GDM1 (cell line): ENCODE measurements at regions not wholly inside any gene's neighbourhood (a gene's known extent, or its start where the extent isn't known, plus 50 kb on each side); places are given as distances from the start of the nearest gene placed in this dataset.

Source experiments
- DNase-seq: peaks from one replicate; lab custom pipeline; 2025; lab: John Stamatoyannopoulos, UW

- no peak for DNase-seq
Observed at GRCh38 chr2:198340846-198341245, 536.5 kb downstream of the PLCL1 start.

DNA sequence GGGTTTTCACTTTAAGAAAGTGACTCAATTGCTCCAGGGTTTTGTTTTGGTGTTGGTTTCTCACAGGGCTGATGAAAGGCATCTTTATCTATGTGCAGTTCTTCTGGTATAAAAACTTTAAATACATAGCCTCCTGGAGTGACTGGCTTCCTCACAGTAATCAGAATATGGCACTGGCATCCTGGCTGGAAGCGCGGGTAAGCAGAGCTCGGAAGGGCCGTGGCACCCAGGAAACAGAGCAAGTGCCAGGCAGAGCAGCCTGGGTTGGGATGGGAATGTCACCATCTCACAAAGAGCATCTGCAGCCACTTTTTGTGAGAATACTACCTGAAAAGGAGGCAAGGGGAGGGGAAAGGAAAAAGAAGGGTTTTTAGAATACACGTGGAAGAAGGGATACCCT is 534.7 kb downstream of the PLCL1 start:
- no peak for DNase-seq

DNA sequence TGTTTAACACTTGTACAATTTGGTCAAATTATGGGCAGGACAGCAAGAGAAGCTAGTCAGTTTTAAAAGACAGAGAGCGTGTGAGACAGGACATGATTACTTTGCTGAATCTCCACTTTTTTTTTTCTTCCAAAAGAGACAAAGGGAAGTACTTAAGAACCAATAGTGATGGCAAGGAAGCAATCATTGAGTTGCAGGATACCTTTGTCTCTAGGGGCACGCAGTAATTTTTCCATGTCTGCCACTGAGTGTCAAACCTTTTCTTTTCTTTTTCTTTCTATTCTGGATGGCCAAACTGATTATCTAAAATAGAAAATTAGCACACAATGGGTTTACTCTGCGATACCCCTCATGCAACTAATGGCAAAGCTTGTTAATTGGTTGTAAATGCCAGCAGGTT is 533.0 kb downstream of the PLCL1 start:
- DNase-seq: no peak

DNA sequence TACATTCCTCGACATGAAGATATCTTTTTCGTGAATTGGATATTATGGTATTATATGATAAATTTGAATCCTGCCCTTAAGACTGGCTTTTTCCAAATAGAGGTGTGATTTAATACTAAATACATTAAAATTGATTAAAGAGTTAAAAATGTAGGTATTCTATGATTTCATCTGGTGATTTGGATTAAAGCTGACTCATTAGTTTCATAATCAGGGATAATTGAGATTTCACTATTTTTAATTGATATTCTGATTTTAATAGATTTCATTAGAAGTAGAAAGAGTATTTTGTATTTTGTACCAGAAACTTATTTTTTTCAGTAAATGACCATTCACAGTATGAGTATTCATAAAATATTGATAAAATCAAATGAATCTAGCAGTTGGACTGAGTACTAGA is 524.1 kb downstream of the PLCL1 start:
- DNase-seq: no peak

GRCh38 chr2:198327526-198327925 is 523.1 kb downstream of the PLCL1 start:
- no peak for DNase-seq

- no peak for DNase-seq
Observed at GRCh38 chr2:198326431-198326830, 522.0 kb downstream of the PLCL1 start.

- no peak for DNase-seq
Observed at GRCh38 chr2:198325359-198325758, 521.0 kb downstream of the PLCL1 start.

GRCh38 chr2:198324071-198324470 is 519.7 kb downstream of the PLCL1 start:
- no peak for DNase-seq

- DNase-seq: no peak
Observed at GRCh38 chr2:198322275-198322674, 517.9 kb downstream of the PLCL1 start.

DNA sequence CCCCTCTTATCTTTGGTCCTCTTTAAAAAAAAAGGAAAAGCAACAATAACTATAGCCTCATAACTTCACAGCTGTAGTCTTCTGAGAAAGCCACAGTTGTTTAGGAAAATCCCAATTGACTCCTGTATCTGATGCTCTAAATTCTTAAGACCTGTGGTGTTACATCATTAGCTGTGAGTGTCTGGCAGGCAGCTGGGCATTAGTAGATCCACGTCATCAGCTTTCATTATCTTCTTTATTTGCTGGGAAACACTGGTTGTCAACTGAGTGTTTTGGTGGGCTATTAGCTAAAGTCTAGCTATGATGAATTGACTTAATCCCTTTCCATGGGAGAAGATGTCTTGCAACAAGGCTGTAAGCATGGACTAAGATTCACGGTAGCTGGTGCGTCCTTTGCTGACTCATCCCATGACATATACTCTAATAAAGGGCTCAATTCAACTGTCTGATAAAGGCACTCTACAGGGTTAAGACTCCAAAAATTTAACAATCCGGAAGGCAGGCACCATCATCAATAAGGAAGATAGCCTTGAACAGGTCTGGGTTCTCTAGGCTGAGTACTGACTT is 517.2 kb downstream of the PLCL1 start:
- no peak for DNase-seq

- no peak for DNase-seq
Observed at GRCh38 chr2:198316852-198317396, 512.5 kb downstream of the PLCL1 start.

DNA sequence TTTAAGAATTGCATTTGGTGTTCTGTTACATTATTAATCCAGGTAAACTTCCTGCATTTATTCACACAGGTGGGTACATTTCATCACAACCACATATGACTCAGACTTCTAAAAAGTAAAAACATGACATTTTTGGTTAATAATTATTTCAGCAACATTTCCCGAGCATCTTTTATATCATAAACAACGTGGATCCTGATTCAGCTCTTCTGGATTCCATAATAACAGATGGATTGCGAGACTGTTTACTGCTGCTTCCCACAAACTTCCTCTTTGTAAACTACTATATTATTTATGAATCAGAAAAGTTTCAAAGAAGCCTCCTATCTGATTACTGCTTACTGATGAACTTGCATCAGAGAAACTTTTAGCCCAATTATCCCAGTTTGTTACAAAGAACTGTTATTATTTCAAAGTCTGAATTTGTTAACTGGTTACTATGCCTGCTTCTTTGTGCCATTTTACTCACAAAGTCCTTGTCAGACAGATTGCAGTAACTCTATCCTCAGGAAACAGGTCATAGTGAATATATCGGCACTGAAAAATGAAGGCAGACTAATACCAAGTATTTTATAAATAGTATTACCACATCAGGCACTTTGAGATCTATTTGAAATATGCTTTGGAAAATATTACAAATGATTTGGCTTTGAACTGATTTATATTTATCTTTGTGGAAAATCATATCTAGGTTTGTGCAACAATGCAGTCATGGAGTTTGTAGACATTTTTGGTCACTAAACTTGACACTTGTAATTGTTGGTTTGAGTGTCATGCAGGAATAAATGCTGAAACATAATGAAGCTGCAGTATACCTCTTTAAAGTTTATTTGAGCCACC is 511.6 kb downstream of the PLCL1 start:
- DNase-seq: no peak

GRCh38 chr2:198314559-198315153 is 510.3 kb downstream of the PLCL1 start:
- DNase-seq: peak; percentile 24

DNA sequence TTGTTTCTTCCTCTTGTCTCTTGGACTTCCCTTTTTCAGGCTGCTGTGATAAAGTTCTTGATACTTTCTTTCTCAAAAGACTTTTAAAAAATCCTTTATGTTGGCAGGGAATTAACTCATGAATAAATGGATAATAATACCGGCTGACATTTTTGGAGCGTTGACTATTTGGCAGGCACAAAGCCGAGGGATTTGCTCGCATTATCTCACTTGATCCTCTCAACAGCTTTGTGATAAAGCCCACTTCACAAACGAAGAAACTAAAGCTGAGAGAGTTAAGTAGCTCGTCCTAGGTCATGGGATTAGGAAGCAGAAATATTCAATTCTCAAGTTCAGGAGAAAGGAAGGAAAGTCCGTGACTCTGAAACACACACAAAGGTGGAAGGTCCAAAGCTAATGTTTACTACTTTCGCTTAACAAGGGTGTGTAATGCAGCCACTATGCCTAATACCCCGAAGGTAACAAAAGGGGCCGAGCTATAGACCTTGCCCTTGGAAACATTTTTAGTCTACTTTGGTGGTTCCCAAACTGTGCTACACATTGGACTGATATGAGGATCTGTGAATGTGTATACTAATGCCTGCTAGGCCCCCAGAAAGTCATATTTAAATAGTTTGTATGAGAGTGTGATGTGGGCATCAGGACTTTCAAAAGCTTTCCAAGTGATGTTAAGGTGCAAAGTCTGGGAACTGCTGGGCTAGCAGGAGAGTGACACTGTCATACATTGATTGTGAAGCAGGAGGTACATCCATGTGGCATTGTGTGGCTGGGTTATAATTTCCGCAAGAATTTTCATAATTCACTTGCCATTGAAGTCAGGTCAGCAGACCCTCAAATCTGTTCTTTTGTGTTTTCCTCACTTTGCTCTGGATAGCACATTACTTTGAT is 508.4 kb downstream of the PLCL1 start:
- no peak for DNase-seq

DNA sequence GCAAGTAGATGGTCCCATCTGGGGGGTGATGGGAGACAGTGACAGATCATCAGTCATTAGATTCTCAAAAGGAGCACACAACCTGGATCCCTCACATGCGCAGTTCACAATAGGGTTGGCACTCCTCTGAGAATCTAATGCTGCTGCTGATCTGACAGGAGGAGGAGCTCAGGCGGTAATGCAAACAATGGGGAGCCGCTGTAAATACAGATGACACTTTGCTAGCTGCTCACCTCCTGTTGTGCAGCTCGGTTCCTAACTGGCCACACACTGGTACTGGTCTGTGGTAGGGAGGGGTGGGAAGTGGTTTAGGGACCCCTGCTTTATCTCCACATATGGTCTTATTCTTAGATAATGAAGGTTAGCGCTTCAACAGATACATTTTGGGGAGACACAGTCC is 506.6 kb downstream of the PLCL1 start:
- DNase-seq: no peak

DNA sequence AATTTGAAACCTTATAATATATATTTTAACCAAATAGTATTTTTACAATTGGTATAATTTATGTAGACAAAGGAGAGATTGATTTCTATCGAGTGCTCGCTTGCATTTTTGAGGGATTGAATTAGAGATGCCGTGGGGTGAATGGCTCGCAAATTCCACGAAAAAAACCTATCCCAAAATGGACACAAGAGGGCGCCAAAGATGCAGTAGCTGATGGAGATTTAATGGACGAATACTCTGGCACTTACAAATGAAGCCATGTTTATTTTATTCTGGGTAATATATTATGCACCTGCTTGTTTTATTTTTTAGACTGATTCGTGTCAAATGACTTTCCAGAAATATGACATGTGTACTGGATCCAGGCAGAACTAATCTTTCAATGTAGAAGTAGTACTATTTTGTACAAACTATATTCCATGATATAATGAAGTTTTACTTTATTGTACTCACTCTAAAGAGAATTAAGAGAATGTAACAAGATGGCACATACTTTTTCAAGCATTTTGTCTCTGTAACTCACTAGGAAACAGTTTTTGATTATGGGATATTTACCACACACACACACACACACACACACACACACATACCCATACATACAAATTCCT is 505.4 kb downstream of the PLCL1 start:
- no peak for DNase-seq

DNA sequence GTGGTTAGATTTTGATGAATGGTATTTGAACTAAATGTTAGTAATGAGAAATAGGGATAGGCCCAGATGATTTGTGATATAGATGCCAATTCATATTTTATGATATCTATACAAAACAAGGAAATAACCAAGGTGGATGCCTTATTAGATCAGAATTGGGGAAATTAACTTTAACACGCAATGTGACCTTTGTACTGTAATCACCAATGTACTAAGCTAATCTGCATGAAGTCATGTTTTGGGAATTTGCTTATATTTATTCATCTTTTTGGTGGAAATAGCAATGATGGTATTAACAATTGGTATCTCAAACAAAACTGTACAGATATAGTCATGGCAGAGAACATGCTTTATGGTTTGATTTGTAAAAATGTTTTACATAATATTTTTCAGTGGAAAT is 504.7 kb downstream of the PLCL1 start:
- no peak for DNase-seq

- no peak for DNase-seq
Observed at GRCh38 chr2:198308368-198308767, 504.0 kb downstream of the PLCL1 start.

DNA sequence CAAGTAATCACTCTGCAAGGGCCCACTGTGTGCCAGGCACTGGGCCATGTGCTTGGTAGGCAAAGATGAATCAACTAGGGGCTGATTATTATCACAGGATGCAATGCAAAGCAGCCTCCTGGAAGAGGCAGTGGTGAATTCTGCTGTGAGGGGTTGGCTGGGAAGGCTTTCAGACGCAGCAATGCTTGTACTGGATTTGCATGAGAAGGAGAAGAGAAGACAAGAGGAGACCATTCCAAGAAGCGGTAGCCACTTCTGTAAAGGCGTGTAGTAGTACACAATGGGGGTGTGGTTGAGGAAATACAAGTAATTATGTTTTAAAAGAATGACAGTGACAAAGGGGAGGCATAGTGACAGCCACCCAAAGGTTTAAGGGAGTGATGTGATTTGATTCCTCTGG is 502.7 kb downstream of the PLCL1 start:
- DNase-seq: no peak

DNA sequence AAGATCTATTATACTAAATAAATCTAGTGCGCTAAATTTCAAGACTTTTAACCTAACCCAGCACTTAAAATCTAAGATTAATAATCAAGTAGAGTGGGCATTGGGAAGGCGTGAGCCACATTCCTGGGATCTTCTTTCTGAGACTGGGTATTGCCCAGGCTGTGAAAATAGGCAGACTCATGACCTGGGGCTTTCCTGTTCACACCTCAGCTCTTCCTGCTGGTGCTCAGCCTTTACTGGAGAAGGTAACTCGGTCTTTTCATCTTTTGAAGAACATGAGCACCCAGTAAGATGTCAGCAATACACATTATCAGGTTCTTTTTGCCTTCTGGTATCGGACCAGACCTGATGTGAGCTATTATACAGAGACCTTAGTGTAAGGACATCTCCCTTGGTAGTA is 500.5 kb downstream of the PLCL1 start:
- no peak for DNase-seq

- no peak for DNase-seq
Observed at GRCh38 chr2:198297350-198297749, 493.0 kb downstream of the PLCL1 start.
